Calu3 (cell line): ENCODE measurements at regions not wholly inside any gene's neighbourhood (a gene's known extent, or its start where the extent isn't known, plus 50 kb on each side); places are given as distances from the start of the nearest gene placed in this dataset.

Experiments used
- BruUV-seq: library from RNA; stranded (reverse); fragments of 400-500 nt; replicated peaks from 2 replicates; lab custom pipeline; 2021; lab: Mats Ljungman, UMichigan
- CTCF ChIA-PET: fragments of 300-600 bp; sonication (Branson Sonifier 250); formaldehyde crosslinking; loops from one replicate; lab custom pipeline; 2022; ENCODE audit warnings: antibody characterized with exemption; lab: Charles Lee
- DNase-seq: peaks from one replicate; pipeline ENCODE4 v3.0.0; 2022
- H3K27ac Mint-ChIP-seq: one replicate; pipeline ENCODE4 v1.8.0; 2022; ENCODE audit warnings: mixed read lengths; ENCODE audit not compliant: unreplicated experiment
- H3K27me3 Mint-ChIP-seq: one replicate; pipeline ENCODE4 v1.8.0; 2022; ENCODE audit warnings: mixed read lengths; ENCODE audit not compliant: unreplicated experiment
- H3K36me3 Mint-ChIP-seq: one replicate; pipeline ENCODE4 v1.8.0; 2022; ENCODE audit warnings: mild to moderate bottlenecking, moderate library complexity, mixed read lengths; ENCODE audit not compliant: insufficient read depth, unreplicated experiment
- H3K4me1 Mint-ChIP-seq: one replicate; pipeline ENCODE4 v1.8.0; 2022; ENCODE audit warnings: mild to moderate bottlenecking, low read depth, mixed read lengths; ENCODE audit not compliant: unreplicated experiment
- H3K4me3 Mint-ChIP-seq: one replicate; pipeline ENCODE4 v1.8.0; 2022; ENCODE audit warnings: mild to moderate bottlenecking, low read depth, moderate library complexity, mixed read lengths; ENCODE audit not compliant: unreplicated experiment
- H3K9me3 Mint-ChIP-seq: one replicate; pipeline ENCODE4 v1.8.0; 2022; ENCODE audit warnings: low read depth, mixed read lengths; ENCODE audit not compliant: unreplicated experiment
- CTCF ChIP-seq: fragments of 200-600 bp; IDR thresholded peaks from one replicate; pipeline ENCODE4 v1.8.0; 2022; ENCODE audit warnings: antibody characterized with exemption; ENCODE audit not compliant: unreplicated experiment
- intact Hi-C: fragments of 100-400 bp; cut with micrococcal nuclease; formaldehyde crosslinking; loops from one replicate; pipeline ENCODE4 v1.10.0; 2022; ENCODE audit not compliant: unreplicated experiment

GRCh38 chr5:73274121-73274520 is 101.1 kb downstream of the TMEM174 start:
- Mint-ChIP-seq H3K4me1 (peaks cover 23% of the 10 kb centered on the region), H3K36me3 (no peaks in the 10 kb centered on the region), H3K9me3 (peaks cover 5% of the 10 kb centered on the region), H3K27ac (no peak overlapping the region), H3K27me3 (peaks cover 82% of the 10 kb centered on the region), H3K4me3 (no peak overlapping the region)
- CTCF ChIA-PET, result interaction anchor here (1.1 kb wide), 1 partner anchor 56 kb away, joined by 3 read pairs; no protein-coding TSS in a partner anchor
- intact Hi-C loops, result no loop called here
- BruUV-seq, result no TSS peak
- no peak for TF ChIP-seq CTCF
- no peak for DNase-seq

DNA sequence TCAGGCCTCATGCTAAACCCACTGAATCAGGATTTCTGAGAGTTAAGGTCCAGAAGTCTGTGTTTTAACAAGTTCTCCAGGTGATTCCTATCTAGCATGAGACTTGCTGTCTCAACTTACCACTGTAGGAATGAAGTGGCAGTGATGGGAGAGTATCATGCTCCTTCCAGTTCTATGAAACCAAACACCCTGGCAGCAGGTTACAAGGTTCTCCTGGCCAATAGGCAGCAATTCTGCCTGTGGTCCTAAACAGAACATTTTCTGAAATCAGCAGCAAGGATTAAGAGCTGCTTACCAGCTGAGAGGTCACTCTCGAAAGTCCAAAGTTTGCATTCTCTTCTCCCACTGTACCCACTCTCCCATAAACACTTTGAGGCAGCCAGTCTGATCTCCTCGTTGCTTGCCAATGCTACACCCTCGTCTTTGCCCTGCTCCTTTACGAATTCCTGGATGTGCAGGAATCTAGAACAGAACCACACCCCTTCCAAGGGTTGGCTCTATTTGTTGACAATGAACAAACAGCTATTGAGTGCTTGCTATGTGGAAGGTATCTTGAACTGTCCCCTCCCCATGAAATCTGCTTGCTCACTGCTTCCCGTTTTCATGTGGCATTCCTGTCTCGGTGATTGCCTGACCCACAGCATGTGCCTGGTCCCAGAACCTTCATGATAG is 100.5 kb downstream of the TMEM174 start:
- DNase-seq, result no peak
- BruUV-seq, result no TSS peak
- Mint-ChIP-seq H3K4me1 (peaks cover 17% of the 10 kb centered on the region), H3K27ac (peak overlapping the region; percentile 39), H3K36me3 (no peaks in the 10 kb centered on the region), H3K9me3 (peaks cover 5% of the 10 kb centered on the region), H3K27me3 (peaks cover 82% of the 10 kb centered on the region), H3K4me3 (no peak overlapping the region)
- TF ChIP-seq CTCF, result no peak
- intact Hi-C loops, result no loop called here
- CTCF ChIA-PET, result interaction anchor here (1.1 kb wide), 1 partner anchor 55 kb away, joined by 3 read pairs; no protein-coding TSS in a partner anchor

GRCh38 chr5:73272351-73272750 is 99.4 kb downstream of the TMEM174 start:
- Mint-ChIP-seq H3K9me3 (peaks cover 5% of the 10 kb centered on the region), H3K36me3 (no peaks in the 10 kb centered on the region), H3K27ac (no peak overlapping the region), H3K4me3 (no peak overlapping the region), H3K4me1 (peaks cover 17% of the 10 kb centered on the region), H3K27me3 (peaks cover 82% of the 10 kb centered on the region)
- intact Hi-C loops, result no loop called here
- BruUV-seq, result no TSS peak
- no peak for TF ChIP-seq CTCF
- DNase-seq, result no peak
- CTCF ChIA-PET, result no interaction called here

DNA sequence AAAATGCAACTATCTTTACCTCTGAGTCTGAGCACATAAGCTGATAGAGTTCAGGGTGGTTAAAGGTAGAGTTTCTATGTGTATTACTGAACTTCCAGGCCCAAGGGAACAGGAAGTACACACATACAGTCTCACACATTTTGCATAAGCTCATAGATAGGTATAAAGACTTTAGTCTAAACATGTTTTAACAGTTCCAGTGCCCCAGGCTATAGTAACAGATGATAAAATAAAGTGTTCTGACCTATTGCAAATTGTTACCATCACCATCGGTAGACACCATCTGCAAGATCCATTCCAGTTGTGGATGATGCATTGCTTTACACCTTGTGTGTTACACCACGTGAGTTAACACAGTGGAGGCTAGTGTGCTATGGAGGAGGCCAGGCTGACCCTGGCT is 95.8 kb downstream of the TMEM174 start:
- peaks cover 77% of the 10 kb centered on the region for H3K27me3 Mint-ChIP-seq

More for the DNA sequence above, 95.8 kb downstream of the TMEM174 start:
- no peak for TF ChIP-seq CTCF
- Mint-ChIP-seq H3K4me1 (peaks cover 7% of the 10 kb centered on the region), H3K27ac (no peak overlapping the region), H3K4me3 (no peak overlapping the region), H3K36me3 (no peaks in the 10 kb centered on the region), H3K9me3 (peaks cover 5% of the 10 kb centered on the region)
- CTCF ChIA-PET, result no interaction called here
- intact Hi-C loops, result no loop called here
- BruUV-seq, result no TSS peak
- DNase-seq, result no peak
